Neuronal stem cell (in vitro differentiated cells): ENCODE measurements at regions not wholly inside any gene's neighbourhood (a gene's known extent, or its start where the extent isn't known, plus 50 kb on each side); places are given as distances from the start of the nearest gene placed in this dataset.

Experiments
- DNase-seq: peaks from one replicate; pipeline ENCODE4 v3.0.0-alpha.2; 2013; ENCODE audit warnings: low spot score
- H2AFZ ChIP-seq: one replicate; pipeline ENCODE4 v1.6.1; 2013; ENCODE audit warnings: mild to moderate bottlenecking, low read length, inconsistent platforms
- H2AK5ac ChIP-seq: 2 replicates; pipeline ENCODE4 v1.6.1; 2013; ENCODE audit warnings: low read depth, mild to moderate bottlenecking, inconsistent platforms, low read length, moderate library complexity, mixed read lengths
- H2BK120ac ChIP-seq: 2 replicates; pipeline ENCODE4 v1.6.1; 2013; ENCODE audit warnings: low read depth, mild to moderate bottlenecking, inconsistent platforms, low read length, moderate library complexity, mixed read lengths
- H2BK12ac ChIP-seq: one replicate; pipeline ENCODE4 v1.6.1; 2013; ENCODE audit warnings: low read length, inconsistent platforms
- H2BK15ac ChIP-seq: 2 replicates; pipeline ENCODE4 v1.6.1; 2013; ENCODE audit warnings: mild to moderate bottlenecking, low read length, inconsistent platforms, mixed read lengths
- H2BK5ac ChIP-seq: one replicate; pipeline ENCODE4 v1.6.1; 2013; ENCODE audit warnings: inconsistent platforms, mild to moderate bottlenecking, low read length, moderate library complexity
- H3K14ac ChIP-seq: one replicate; pipeline ENCODE4 v1.6.1; 2013; ENCODE audit warnings: low read length, inconsistent platforms
- H3K18ac ChIP-seq: 2 replicates; pipeline ENCODE4 v1.6.1; 2013; ENCODE audit warnings: low read length, inconsistent platforms
- H3K23ac ChIP-seq: 2 replicates; pipeline ENCODE4 v1.6.1; 2013; ENCODE audit warnings: low read depth, mild to moderate bottlenecking, mixed read lengths, low read length, inconsistent platforms; ENCODE audit not compliant: poor library complexity
- H3K27ac ChIP-seq: replicated peaks from 3 replicates; pipeline ENCODE4 v1.5.1; 2013; ENCODE audit warnings: low read length, inconsistent platforms
- H3K27me3 ChIP-seq, 3 experiments: 2 replicates each; pipeline ENCODE4 v1.6.1; 2013; ENCODE audit warnings: low read length in 3 of 3, mild to moderate bottlenecking in 2 of 3, inconsistent platforms in 1 of 3, low read depth in 1 of 3, mixed read lengths in 1 of 3, moderate library complexity in 1 of 3; ENCODE audit not compliant: control insufficient read depth in 3 of 3, insufficient read depth in 3 of 3
- H3K36me3 ChIP-seq, 2 donors: replicated peaks in 1 of 2; 2 replicates each; pipeline ENCODE4 v1.6.1; 2013; ENCODE audit warnings: low read length in 2 of 2; ENCODE audit not compliant: control insufficient read depth in 2 of 2, insufficient read depth in 2 of 2
- H3K4ac ChIP-seq: 2 replicates; pipeline ENCODE4 v1.6.1; 2013; ENCODE audit warnings: inconsistent platforms, mild to moderate bottlenecking, low read length, moderate library complexity
- H3K4me1 ChIP-seq, 2 donors: 1 replicate in 1 of 2; 2 replicates in 1 of 2; pipeline ENCODE4 v1.6.1; 2013; ENCODE audit warnings: low read length in 2 of 2, low read depth in 1 of 2; ENCODE audit not compliant: control insufficient read depth in 2 of 2, insufficient read depth in 1 of 2
- H3K4me2 ChIP-seq: one replicate; pipeline ENCODE4 v1.6.1; 2013; ENCODE audit warnings: mild to moderate bottlenecking, low read length, inconsistent platforms; ENCODE audit not compliant: insufficient read depth, poor library complexity, severe bottlenecking
- H3K4me3 ChIP-seq, 2 donors: 2 replicates each; pipeline ENCODE4 v1.5.1; 2013; ENCODE audit warnings: low read length in 2 of 2, mild to moderate bottlenecking in 2 of 2, inconsistent platforms in 1 of 2, moderate library complexity in 1 of 2
- H3K79me1 ChIP-seq: one replicate; pipeline ENCODE4 v1.6.1; 2013; ENCODE audit warnings: low read depth, mild to moderate bottlenecking, inconsistent platforms, low read length, moderate library complexity
- H3K9ac ChIP-seq: one replicate; pipeline ENCODE4 v1.6.1; 2013; ENCODE audit warnings: mild to moderate bottlenecking, low read depth, low read length, inconsistent platforms; ENCODE audit not compliant: poor library complexity
- H3K9me3 ChIP-seq, 2 donors: replicated peaks in 1 of 2; 2 replicates each; pipeline versions ENCODE3 to v1.6.1; 2013; ENCODE audit warnings: low read length in 2 of 2, mild to moderate bottlenecking in 2 of 2, inconsistent platforms in 1 of 2, low read depth in 1 of 2, mixed read lengths in 1 of 2, moderate library complexity in 1 of 2; ENCODE audit not compliant: control insufficient read depth in 2 of 2, insufficient read depth in 1 of 2
- H4K8ac ChIP-seq: one replicate; pipeline ENCODE4 v1.6.1; 2013; ENCODE audit warnings: low read depth, mild to moderate bottlenecking, inconsistent platforms, low read length, moderate library complexity
- H4K91ac ChIP-seq: one replicate; pipeline ENCODE4 v1.6.1; 2013; ENCODE audit warnings: low read length, low read depth, mild to moderate bottlenecking, inconsistent platforms; ENCODE audit not compliant: poor library complexity
- whole genome bisulfite sequencing, 2 donors: extraction: QIAGEN DNeasy Blood & Tissue Kit; methylation state at CpG; one replicate each; pipeline ENCODE4 v1.1.7; 2013; ENCODE audit warnings: missing lambda C conversion rate in 2 of 2, mixed read lengths in 1 of 2; ENCODE audit not compliant: insufficient read length in 2 of 2, insufficient replicate concordance in 1 of 2; ENCODE audit errors: extremely low coverage in 2 of 2; 5-methylcytosine and 5-hydroxymethylcytosine counted together

- no peaks in the 10 kb centered on the region for H3K27me3 ChIP-seq
- H2AK5ac ChIP-seq = no peak overlapping the region
- H3K27ac ChIP-seq = no peak overlapping the region
- no peak overlapping the region for H3K14ac ChIP-seq
- no peak overlapping the region for H3K18ac ChIP-seq
- no peak overlapping the region for H2BK12ac ChIP-seq
- no peak overlapping the region for H3K4ac ChIP-seq
- no CpG with 5 or more reads among the region's 3 CpGs for WGBS, 2 donors
- H3K4me1 ChIP-seq = peaks cover 0 to 2% of the 10 kb centered on the region in 2 donors
- no peak overlapping the region for H3K4me3 ChIP-seq
- H3K9me3 ChIP-seq = no peaks in the 10 kb centered on the region
- no peak overlapping the region for H3K4me2 ChIP-seq
- H3K79me1 ChIP-seq = no peaks in the 10 kb centered on the region
- no peak overlapping the region for H4K8ac ChIP-seq
- no peaks in the 10 kb centered on the region for H3K36me3 ChIP-seq
- H2AFZ ChIP-seq = no peak overlapping the region
- no peak overlapping the region for H3K23ac ChIP-seq
- no peak overlapping the region for H2BK120ac ChIP-seq
- H3K9ac ChIP-seq = no peak overlapping the region
- DNase-seq = no peak
- H2BK15ac ChIP-seq = no peak overlapping the region
- no peak overlapping the region for H4K91ac ChIP-seq
- H2BK5ac ChIP-seq = no peak overlapping the region
Observed at GRCh38 chr5:159552751-159553150, 222.5 kb upstream of the IL12B start.

DNA sequence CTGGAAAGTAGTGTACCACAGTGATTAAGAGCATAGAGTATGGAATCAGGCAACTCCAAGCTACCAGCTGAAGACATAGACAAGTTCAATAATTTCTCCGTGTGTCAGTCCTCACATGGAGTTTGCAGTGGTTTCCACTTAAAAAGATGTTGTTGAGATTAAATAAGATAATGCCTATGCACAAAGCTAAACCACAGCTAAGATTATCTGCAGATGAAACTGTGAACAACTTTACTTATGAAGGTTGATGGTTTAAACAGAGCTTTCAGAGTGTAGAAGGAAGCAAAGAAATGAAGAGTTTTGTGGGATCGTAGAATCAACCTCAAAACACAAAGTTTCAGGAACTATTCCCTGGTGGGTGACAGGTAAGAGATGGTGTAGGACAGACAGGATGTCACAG is 223.5 kb upstream of the IL12B start:
- H3K36me3 ChIP-seq = no peaks in the 10 kb centered on the region
- DNase-seq = no peak
- H3K79me1 ChIP-seq = no peaks in the 10 kb centered on the region
- H3K4me3 ChIP-seq = no peak overlapping the region
- no peak overlapping the region for H3K9ac ChIP-seq
- H3K27ac ChIP-seq = no peak overlapping the region
- no peak overlapping the region for H3K14ac ChIP-seq
- no peak overlapping the region for H2BK5ac ChIP-seq
- no peak overlapping the region for H2BK120ac ChIP-seq
- H3K4me2 ChIP-seq = no peak overlapping the region
- H3K23ac ChIP-seq = no peak overlapping the region
- no peak overlapping the region for H2BK12ac ChIP-seq
- H2BK15ac ChIP-seq = no peak overlapping the region
- H3K4ac ChIP-seq = no peak overlapping the region
- H3K18ac ChIP-seq = no peak overlapping the region
- no peak overlapping the region for H4K91ac ChIP-seq
- H3K4me1 ChIP-seq = peaks cover 0 to 2% of the 10 kb centered on the region in 2 donors
- H3K27me3 ChIP-seq = no peaks in the 10 kb centered on the region
- H3K9me3 ChIP-seq = no peaks in the 10 kb centered on the region
- H2AFZ ChIP-seq = no peak overlapping the region
- no CpG with 5 or more reads among the region's 2 CpGs for WGBS, 2 donors
- H2AK5ac ChIP-seq = no peak overlapping the region
- no peak overlapping the region for H4K8ac ChIP-seq

- DNase-seq = no peak
Observed at GRCh38 chr5:159555084-159555483, 224.8 kb upstream of the IL12B start.

DNA sequence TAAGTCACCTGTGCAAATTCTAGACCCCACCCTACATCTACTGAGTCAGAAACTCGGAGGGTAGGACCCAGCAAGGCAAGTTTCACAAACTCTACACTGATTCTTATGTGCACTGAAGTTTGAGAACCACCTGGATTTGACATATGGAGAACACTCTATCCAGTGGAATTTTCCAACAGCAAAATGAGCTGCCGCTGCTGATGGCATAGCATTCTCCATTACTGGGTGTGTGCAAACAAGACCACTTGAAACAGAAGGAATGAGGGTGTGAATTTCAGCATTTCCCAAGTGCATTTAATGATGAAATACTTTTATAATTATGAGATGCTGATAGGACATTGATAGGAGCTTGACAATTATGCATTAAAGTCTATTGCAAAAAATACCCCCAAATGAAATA is 229.1 kb upstream of the IL12B start:
- H3K4me1 ChIP-seq = no peaks in the 10 kb centered on the region
- no peak overlapping the region for H2AK5ac ChIP-seq
- no peak overlapping the region for H2BK15ac ChIP-seq
- H3K4me2 ChIP-seq = no peak overlapping the region
- no peaks in the 10 kb centered on the region for H3K27me3 ChIP-seq
- no peak overlapping the region for H3K4me3 ChIP-seq
- no peaks in the 10 kb centered on the region for H3K36me3 ChIP-seq
- H2BK5ac ChIP-seq = no peak overlapping the region
- no peak overlapping the region for H3K4ac ChIP-seq
- no peak overlapping the region for H3K27ac ChIP-seq
- no peak for DNase-seq
- H4K91ac ChIP-seq = no peak overlapping the region
- H3K14ac ChIP-seq = no peak overlapping the region
- no peak overlapping the region for H3K23ac ChIP-seq
- no peak overlapping the region for H3K9ac ChIP-seq
- no peaks in the 10 kb centered on the region for H3K79me1 ChIP-seq
- H3K9me3 ChIP-seq = no peaks in the 10 kb centered on the region
- no peak overlapping the region for H2BK12ac ChIP-seq
- H3K18ac ChIP-seq = no peak overlapping the region
- WGBS, 2 donors = no CpG with 5 or more reads among the region's 2 CpGs
- no peak overlapping the region for H4K8ac ChIP-seq
- no peak overlapping the region for H2AFZ ChIP-seq
- no peak overlapping the region for H2BK120ac ChIP-seq

More at GRCh38 chr5:159555084-159555483, 224.8 kb upstream of the IL12B start:
- Histone ChIP-seq H2BK15ac (no peak overlapping the region), H2BK12ac (no peak overlapping the region), H3K23ac (no peak overlapping the region), H2AK5ac (no peak overlapping the region), H3K14ac (no peak overlapping the region), H3K4me3 (no peak overlapping the region), H3K27ac (no peak overlapping the region), H3K79me1 (no peaks in the 10 kb centered on the region), H3K4me1 (peaks cover 0 to 2% of the 10 kb centered on the region in 2 donors), H3K18ac (no peak overlapping the region), H3K36me3 (no peaks in the 10 kb centered on the region), H4K91ac (no peak overlapping the region), H2BK120ac (no peak overlapping the region), H3K4ac (no peak overlapping the region), H2BK5ac (no peak overlapping the region), H4K8ac (no peak overlapping the region), H3K4me2 (no peak overlapping the region), H3K9me3 (no peaks in the 10 kb centered on the region), H2AFZ (no peak overlapping the region), H3K9ac (no peak overlapping the region), H3K27me3 (no peaks in the 10 kb centered on the region)
- no CpG with 5 or more reads among the region's 1 CpG for WGBS, 2 donors
